Right renal cortex interstitium (tissue), 3 donors: ENCODE measurements at regions not wholly inside any gene's neighbourhood (a gene's known extent, or its start where the extent isn't known, plus 50 kb on each side); places are given as distances from the start of the nearest gene placed in this dataset.
"Not testable (repeated sequence)": the region's sequence is repeated elsewhere in the genome, so short reads cannot be mapped to it uniquely, and the experiment has no call there.

Experiments used
- DNase-seq, 3 donors: peaks; one replicate each; pipeline ENCODE4 v3.0.0-alpha.2; 2013; ENCODE audit warnings: low read depth in 3 of 3, low spot score in 2 of 3

GRCh38 chr7:32658467-32658869 lies 163.2 kb downstream of the AVL9 start:
- no peak for DNase-seq

- no peak for DNase-seq
Measured at GRCh38 chr7:32658034-32658433, 162.7 kb downstream of the AVL9 start.

DNA sequence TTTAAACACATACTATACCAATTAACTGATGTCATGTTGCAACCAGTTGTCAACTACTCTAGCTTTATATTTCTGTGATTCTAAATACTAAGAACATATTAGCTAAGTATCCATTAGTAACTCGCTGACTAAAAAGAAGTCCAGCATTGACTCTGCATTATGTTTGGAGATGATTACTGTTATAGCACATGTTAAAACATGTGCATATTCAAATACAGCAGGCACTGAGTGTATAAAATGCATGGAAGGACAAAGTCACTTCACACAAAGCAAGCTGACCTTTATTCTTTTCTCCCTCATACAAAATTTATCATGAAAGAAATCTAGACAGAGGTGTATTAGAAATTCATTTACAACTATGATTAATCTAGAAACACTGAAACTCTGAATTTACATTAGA lies 159.3 kb downstream of the AVL9 start:
- not testable (repeated sequence) for DNase-seq

DNA sequence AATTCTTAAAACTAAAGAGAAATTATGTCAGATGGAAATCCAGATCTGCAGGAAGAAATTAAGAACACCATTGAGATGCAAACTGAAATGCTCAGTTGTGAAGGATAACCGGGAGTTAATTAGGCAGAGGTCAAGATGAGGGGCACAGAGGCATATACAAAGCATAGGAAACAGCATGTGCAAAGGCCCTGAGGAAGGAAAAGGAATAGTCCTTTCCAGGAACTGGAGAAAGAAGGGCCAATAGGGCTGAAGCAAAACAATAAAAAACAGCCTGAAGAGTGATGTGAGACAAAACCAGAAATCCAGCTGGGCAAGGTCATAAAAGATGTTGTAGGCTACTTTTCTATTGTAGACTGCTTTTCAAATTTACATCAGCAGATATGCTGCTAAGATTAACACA lies 155.1 kb downstream of the AVL9 start:
- not testable (repeated sequence) for DNase-seq

- no peak for DNase-seq
Measured at GRCh38 chr7:32648408-32649156, 153.3 kb downstream of the AVL9 start.

DNA sequence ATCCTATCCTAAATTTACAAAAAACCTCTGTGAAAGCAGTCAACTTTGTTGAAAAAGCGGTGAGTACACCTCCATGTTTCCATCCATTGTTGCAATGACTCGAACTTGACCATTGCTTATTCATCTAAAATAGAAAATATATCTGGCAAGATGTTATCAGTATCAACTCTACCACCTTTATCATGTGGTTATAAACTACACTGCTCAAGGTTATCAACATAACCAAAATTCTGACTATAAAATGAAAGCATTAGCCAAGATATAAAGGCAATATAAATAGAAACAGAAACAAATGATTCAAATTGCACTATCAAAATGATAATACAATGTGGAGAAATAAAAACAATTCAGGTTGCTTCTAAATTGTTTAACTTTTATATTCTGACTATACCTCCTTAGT lies 150.0 kb downstream of the AVL9 start:
- DNase-seq, result not testable (repeated sequence)

GRCh38 chr7:32643194-32643593 lies 147.9 kb downstream of the AVL9 start:
- DNase-seq, result no peak

DNA sequence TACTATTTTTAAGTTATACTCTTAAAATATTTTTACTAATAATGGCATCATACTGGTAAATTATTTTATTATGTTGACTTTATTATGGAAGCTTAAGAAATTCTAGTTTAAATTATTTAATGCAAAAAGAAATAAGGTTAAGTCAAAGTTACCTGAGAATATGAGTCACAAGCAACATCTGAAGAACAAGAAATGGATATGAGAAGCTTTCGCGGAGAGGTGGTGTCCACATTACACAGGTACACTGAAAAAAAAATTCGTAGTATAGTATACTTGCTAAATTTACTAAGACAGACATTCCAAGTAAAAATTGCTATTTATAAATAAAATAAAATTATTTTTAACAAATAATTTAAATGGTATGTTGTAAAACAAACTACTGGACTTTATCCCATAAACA lies 143.8 kb downstream of the AVL9 start:
- no peak for DNase-seq

- DNase-seq, result not testable (repeated sequence)
Measured at GRCh38 chr7:32638479-32639121, 143.3 kb downstream of the AVL9 start.
